HG03432 (cell line): ENCODE measurements at regions not wholly inside any gene's neighbourhood (a gene's known extent, or its start where the extent isn't known, plus 50 kb on each side); places are given as distances from the start of the nearest gene placed in this dataset.

Experiments
- ATAC-seq: cut with Tn5 transposase; IDR thresholded peaks from one replicate; pipeline ENCODE4 v1.9.1; 2021; ENCODE audit warnings: mild to moderate bottlenecking, moderate library complexity; ENCODE audit not compliant: unreplicated experiment

DNA sequence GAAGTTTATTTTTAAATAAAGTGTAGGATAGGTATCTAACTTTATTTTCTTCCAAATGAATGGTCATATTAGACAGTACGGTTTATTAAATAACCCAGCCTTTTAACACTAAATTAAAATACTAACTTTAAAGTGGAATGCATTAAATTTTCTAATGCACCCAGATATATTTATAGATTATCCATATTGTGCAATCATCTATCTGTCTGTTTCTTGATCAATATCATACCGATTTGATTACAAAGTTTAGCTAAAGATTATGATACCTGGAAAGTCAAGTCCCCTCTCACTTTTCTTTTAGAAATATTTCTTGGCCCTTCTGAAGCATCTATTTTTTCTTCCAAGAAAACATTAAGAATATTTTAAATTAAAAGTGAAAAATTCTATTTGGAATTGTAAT is 124.3 kb upstream of the PDE5A start:
- ATAC-seq, result no peak

DNA sequence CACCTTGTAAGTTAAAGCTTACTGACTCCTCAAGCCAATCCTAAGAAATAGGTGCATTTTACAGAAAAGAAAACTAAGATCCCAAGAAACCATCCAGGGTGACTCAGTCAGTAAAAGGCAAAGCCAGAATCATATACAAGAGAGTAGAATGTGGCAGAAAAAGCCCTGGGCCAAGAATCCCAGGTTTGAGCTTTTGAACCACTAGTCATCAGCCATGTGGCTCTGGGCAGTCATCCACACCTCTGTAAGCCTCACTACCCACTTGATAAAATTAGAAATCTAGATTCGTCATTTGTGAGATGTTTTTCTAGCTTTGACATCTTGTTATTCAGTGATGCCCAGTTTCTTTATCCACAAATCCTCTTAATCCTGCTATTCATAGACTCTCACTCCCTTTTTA is 122.2 kb upstream of the PDE5A start:
- no peak for ATAC-seq

DNA sequence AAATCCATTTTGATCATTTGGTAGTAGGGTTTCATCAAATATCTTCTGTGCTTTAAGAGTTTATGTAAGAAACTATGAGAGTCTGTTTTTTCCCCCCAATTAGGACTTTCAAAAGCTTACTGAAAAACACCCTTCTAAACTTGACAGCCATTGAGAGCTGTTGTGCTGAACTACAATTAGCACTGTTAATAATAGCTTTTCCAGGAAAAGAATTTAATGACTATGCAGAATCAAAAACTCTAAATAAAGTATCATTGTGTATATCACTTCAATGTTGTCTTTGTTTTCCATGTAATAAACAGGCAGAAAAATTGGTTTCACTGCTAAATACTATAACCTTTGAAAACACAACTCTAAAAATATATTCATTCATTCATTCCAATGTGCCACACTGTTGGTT is 121.4 kb upstream of the PDE5A start:
- no peak for ATAC-seq

DNA sequence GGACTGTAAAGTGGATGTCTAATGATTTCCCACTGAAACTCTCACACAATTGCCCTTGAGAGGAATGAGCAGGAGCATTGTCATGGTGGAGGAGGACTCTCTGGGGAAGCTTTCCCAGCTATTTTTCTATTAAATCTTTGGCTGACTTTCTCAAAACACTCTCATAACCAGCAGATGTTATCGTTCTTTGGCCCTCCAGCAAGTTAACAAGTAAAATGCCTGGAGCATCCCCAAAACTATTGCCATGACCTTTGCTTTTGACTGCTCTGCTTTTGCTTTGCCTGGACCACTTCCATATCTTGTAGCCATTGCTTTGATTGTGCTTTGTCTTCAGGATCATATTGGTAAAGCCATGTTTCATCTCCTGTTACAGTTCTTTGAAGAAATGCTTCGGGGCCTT is 120.2 kb upstream of the PDE5A start:
- no peak for ATAC-seq

DNA sequence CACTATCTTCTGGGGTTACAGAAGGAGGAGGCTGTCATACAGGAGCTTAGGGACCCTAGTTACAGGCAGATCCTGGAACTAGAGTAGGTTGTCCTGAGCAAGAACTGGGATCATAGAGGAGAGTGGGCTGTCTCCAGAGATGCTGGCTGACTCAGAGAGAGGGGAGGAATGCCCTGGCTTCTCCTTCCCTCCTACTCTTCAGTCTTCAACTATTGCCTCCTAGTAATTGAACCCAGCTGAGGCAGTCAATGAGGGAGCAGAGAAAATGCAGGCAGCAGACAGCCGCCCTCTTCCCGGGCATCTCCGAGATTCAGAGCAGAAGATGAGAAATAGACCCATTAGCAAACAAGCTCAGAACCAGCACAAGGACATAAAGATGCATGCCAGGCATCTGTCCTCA is 118.3 kb upstream of the PDE5A start:
- ATAC-seq, result no peak

DNA sequence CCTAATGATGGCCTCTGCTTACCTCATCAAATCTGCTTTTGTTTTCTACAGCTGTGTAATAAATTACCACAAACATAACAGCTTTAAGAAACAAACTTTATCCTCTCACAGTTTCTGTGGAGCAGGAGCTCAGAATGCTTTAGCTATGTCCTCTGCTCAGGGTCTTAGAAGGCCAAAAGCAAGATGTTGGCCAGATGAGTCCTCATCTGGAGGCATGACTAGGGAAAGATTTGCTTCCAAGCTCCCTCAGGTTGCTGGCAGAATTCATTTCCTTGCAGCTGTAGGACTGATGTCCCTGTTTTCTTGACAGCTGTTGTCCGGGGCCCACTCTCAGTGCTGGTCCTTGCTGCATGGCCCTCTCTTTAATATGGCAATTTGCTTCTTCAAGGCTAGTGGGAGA is 116.7 kb upstream of the PDE5A start:
- ATAC-seq, result no peak

DNA sequence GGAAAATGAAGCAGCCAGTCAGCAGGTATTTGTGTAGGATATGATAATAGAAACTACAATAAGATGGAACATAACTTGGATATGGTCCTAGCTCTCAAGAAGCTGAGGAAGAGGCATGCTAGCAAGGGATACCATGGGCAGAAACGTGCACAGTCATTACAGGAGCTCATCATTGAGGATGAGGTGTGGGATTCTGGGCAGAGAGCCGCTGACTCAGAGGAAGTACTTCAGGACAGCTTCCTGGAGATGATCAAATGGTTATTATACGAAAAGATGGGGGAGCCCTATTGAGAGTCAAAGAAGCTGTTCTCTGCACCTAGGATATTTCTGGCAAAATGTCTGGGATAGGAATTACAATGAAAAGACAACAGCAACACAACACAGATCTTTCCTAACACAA is 116.0 kb upstream of the PDE5A start:
- ATAC-seq, result no peak

DNA sequence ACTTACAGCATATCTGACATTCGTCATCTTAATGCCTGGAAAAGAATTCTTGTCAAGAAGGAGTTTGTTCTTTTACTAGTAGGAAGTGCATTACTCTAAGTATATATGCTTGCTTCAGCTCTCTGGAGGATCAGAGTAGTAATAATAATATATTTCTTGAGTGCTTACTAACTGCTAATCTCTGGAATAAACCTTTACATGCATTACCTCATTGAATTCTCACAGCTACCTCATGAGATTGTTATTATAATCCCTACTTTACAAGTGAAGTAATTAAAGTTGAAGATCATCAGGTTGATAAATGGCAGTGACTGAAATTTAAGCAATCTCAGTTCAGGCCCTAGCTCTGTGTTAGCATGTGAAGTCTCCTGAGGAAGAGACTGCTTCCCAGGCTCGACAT is 115.0 kb upstream of the PDE5A start:
- no peak for ATAC-seq

DNA sequence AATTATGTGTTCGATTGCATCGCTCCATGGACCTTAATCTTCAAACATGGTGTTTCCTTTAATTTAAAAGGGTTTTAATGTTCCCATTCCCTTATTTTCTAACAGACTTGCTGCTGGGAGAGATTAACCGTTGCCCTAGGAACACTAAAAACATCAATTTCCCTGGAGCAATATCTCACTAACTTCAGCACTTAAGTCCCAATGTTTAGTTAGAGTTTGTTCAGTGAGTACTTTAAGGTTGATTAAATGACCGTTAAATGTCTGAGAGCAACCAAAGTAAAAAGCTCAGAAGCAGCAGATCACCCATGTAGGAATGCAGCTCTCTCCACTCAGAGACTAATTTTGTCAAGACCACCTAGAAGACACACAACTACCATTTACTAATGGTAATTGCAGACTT is 111.2 kb upstream of the PDE5A start:
- ATAC-seq, result no peak

DNA sequence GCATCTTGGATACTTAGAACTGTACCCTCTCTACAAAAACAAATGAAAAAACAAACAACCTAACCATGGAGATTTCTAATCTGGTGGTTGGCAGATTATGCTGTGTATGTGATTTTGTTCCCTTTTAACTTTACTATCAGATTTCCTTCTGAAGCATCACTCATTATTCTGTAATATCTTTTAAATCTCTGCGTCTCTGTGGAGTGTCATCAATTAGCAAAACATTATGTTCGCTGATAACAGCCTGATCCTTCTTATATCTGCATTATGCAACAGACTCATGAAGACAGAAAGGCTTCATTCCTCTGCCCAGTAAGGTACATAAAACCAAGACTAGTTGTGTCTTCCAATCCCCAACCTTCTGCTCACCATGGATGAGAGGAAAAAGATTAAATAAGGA is 110.3 kb upstream of the PDE5A start:
- ATAC-seq, result no peak

DNA sequence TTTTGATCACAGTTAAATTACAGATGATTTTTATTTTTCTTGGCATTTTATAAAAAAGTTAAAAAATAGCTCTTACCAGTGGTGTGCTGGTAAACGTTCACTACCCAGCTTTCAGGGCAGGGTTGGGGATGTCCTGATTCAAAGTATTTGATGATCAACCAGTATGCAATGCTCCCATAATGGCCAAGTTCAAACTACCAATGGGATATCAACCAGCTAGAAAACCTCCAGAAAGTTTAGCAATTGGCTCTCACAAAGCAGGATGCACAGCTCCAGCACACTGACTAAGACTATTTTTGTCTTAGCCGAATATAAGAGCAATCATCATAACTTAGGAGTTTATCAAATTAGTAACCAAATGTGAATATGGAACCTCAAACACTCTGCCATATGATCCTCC is 108.0 kb upstream of the PDE5A start:
- no peak for ATAC-seq

DNA sequence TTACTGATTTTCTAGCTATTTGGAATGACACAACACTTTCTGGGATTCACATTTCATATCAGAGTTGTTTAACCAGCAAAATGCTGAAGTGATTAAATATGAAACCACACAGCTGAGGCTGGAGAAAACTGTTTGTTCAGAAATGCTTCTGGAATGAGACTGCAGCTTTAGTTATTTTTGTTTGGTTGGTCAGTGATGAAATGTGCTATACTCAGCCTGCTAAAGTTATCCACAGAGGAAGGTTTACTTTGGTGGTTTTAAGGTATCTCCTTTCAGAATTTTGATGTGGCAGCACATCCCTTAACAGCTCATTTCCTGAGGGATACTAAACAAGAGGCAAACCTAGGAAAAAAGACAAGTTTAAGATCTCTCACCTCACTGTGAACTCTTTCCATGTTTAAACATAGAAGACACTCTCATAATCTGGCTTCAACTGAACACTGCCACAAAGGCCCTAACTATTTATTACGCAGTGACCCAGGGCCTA is 106.6 kb upstream of the PDE5A start:
- ATAC-seq, result no peak

DNA sequence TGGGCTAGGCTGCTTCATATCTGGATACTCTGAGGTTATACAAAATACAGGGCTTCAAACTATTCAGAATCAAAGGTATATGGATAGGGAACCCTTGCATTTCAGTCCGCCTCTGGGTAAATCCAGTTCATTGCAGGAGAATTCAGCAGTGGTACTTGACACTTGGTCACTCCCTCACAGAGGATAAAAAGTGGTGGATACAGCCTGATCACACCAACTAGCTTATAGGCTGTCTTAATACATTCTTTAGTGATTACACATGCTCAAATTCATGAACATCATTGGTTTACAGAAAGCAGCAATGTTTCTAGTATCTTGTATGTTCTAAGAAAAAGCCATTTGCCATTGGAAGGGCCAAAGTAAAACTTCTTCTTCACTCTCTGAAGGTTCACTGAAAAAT is 104.8 kb upstream of the PDE5A start:
- ATAC-seq, result no peak

DNA sequence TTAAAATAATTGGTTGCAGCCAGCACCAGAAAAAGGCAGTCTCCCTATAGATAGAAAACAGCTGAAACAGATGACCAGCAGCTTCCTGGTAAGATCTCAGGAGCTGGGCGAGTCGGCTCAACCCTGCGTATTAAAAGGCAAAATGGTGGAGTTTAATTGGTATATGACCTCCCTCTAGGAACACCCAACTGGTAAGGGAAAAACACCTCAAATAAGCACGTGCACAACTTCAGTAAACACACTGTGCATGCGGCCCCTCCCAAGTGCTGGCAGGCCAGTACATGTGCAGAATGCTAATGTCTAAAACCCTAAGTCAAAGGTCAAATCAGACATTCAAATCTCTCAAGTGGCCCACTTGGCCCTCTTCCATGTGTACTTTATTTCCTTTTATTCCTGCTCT is 103.2 kb upstream of the PDE5A start:
- no peak for ATAC-seq

DNA sequence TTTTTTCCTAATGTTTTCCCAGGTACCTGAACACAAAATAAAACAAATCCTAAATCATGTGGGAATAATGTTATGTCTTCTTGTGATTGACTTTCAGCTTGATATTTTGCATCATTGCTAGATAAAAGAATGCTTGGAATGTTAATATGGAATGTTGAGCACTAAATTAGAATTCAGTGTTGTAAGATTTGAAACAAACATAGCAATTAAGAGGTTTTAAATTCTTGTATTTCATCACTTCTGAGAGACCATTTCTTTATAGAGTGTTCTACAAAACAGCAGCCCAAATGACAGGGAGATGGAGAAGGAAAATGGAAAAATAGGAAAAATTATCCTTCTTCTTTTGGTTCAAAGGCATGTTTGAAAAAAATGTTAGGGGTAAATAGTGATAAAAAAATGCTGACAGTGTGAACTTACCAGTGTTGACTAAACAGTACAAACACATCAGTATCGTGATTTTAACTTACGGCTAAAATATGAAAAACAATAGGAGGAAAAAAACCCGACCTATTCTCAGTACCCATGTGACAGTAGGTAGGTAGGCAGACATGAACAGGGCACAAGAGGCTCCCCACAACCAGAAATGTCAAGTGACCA is 102.6 kb upstream of the PDE5A start:
- ATAC-seq, result no peak

DNA sequence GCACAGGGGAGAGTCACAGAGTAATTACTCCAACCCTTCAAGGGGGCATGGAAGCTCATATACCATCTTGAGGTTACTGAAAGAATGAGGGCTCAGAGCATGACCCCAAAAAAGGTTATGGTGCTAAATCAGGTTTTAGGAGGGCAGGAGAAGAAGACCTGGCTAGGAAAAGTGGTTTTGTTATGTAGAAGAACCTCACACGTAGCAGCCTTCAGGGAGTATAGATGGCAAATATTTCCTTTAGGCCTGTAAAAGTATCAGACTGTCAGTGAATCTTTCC is 102.0 kb upstream of the PDE5A start:
- ATAC-seq, result no peak

DNA sequence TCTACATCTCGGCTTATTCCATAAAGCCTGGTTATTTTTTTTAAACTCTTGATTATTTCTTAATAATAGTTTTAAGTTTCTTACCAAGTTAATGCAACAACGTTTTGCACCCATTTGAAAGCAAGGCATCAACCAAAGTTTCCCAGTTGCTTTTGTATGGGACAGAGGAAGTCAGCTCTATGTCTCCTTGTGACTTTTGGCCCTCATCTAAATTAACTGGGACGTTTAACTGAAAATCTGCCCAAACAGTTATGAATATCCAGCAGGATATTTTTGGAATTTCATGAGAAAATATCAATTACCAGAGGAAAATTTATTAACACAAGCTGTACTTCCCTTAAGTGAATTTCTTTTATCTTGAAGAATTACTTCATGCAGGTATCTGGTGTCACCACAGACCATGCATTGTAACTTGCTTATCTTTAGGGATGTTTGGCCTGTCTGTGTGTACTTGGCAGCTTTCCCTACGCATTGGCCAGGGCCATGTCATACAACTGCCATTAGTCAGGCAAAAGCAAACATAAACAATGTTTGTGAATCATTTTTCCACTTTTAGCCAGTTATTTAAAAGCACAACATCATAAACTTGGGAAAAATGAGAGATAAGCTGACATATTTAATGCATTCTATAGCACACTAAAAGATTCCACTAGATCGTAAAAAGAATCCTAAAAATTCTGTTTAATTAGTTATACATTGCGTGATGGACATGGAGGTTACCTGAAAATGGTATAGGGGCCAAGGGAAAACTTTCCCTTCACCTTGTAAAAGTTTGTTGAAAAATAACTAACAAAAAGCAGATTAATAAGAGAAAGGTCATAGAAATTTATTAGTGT is 101.4 kb upstream of the PDE5A start:
- ATAC-seq, result no peak

DNA sequence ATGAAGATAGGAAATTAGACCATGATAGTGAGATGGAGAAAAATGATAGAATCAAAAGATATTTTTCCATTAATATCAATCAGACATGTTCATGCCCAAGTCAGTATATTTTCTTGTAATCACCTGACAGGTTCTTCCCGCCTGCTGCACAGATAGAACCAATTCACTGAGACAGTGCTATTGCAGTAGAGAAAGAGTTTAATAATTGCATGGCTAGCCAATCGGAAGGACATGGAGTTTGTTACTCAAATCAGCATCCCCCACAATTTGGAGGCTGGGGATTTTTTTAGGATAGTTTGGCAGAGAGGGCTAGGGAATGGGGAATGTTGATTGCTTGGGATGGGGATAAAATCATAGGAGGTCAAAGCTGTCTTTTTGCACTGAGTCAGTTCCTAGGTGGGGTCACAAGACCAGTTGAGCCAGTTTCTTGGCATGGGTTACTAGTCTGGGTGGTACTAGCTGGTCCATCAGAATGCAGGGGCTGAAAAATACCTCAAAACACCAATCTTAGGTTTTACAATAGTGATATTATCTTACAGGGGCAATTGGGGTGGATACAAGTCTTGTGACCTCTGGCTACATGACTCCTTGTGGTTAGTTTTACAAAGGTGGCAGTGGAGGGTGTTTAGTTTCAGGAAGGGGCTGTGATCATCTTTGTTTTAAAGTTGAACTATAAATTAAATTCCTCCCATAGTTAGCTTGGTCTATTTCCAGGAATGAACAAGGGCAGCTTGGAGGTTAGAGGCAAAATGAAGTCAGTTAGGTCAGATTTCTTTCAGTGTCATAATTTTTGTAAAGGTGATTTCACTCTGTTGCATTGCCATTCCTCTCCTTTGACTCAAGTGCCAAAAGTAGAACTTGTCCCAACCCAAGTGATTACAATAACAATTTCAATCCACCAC is 100.3 kb upstream of the PDE5A start:
- ATAC-seq, result no peak

DNA sequence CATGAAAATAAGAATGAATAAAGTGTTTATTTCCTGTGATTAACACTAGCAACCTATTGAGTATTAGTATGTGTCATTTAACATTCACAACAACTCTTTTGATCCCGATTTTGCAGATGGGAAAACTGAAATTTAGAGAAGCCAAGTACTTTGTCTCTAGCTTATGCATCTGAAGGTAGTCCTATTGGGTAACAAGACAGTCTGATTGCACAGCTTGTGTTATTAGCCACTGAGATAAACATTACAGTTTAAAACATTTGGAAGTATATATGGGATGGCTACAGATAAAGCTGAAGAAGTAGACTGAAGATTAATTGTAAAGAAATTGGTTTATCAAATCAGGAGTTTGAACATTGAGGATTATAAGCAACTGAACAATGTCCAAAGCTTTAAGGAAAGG is 99.6 kb upstream of the PDE5A start:
- no peak for ATAC-seq

DNA sequence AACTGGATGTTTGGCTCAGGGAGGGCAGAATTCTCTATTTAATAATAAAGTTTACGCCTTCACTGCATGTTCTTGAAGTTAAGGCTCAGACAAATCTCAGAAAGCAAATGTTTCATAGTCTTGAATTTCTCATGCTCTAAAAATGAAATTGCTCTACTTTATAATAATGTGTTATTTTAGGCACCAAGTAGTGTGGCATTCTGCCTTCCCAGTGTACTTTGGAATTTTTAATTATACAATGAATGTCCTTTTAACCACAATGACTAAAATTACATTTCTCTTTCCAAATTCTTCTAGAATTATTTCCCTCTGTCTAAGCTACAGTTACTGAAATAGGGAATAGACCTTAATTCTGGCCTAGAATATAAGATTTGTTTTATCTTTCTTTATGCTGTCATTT is 97.9 kb upstream of the PDE5A start:
- no peak for ATAC-seq

DNA sequence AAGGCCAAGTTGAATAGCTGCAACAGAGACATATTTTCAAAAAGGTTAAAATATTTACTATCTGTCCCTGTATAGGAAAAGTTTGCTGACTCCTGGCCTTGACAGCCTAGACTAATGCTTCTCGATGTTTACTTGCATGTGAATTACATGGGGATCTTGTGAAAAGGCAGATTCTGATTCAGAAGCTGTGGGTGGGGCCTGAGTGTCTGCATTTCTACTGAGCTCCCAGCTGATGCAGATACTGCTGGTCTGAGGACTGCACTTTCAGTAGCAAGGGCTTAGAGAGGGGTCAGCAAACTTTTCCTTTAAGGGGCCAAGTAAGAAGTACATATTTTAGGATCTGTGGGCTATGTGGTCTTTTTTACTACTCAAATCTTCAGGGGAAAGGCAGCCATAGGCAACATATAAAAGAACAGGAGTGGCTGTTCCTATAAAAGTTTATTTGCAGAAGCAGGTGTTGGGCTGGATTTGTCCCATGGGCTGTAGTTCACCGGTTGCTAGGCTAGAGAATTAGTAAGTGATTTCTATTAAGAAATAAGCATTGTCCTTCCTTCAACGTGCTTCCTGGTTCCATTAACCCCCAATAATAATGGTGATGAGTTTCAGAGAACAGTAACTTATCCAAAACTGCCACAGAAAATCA is 97.2 kb upstream of the PDE5A start:
- no peak for ATAC-seq
